Hepatocyte (in vitro differentiated cells): ENCODE measurements at regions not wholly inside any gene's neighbourhood (a gene's known extent, or its start where the extent isn't known, plus 50 kb on each side); places are given as distances from the start of the nearest gene placed in this dataset.

Experiments
- DNase-seq: peaks from one replicate; pipeline ENCODE4 v3.0.0-alpha.2; 2016; ENCODE audit warnings: low spot score
- H2AFZ ChIP-seq: fragments of 200-600 bp; sonication (generic); 2 replicates; pipeline ENCODE4 v1.6.0; 2016; ENCODE audit warnings: antibody characterized with exemption, mild to moderate bottlenecking
- H3K27ac ChIP-seq: fragments of 200-600 bp; sonication (generic); 2 replicates; pipeline ENCODE4 v1.5.1; 2016; ENCODE audit warnings: mild to moderate bottlenecking
- H3K27me3 ChIP-seq: fragments of 200-600 bp; sonication (generic); 2 replicates; pipeline ENCODE4 v1.6.1; 2016
- H3K36me3 ChIP-seq: fragments of 200-600 bp; sonication (generic); replicated peaks from 2 replicates; pipeline ENCODE4 v1.5.1; 2016; ENCODE audit warnings: low read depth; ENCODE audit not compliant: insufficient read depth
- H3K4me1 ChIP-seq: fragments of 200-600 bp; sonication (generic); 2 replicates; pipeline ENCODE4 v1.5.1; 2016; ENCODE audit warnings: mild to moderate bottlenecking, moderate library complexity; ENCODE audit not compliant: insufficient read depth
- H3K4me2 ChIP-seq: fragments of 200-600 bp; sonication (generic); 2 replicates; pipeline ENCODE4 v1.6.0; 2016
- H3K4me3 ChIP-seq: fragments of 200-600 bp; sonication (generic); 2 replicates; pipeline ENCODE4 v1.5.1; 2016; ENCODE audit warnings: mild to moderate bottlenecking
- H3K79me2 ChIP-seq: fragments of 200-600 bp; sonication (generic); 2 replicates; pipeline ENCODE4 v1.6.0; 2017; ENCODE audit warnings: mild to moderate bottlenecking
- H3K9me2 ChIP-seq: fragments of 200-600 bp; sonication (generic); replicated peaks from 2 replicates; pipeline ENCODE4 v1.6.0; 2017; ENCODE audit warnings: mild to moderate bottlenecking; ENCODE audit not compliant: insufficient read depth
- H3K9me3 ChIP-seq: fragments of 200-600 bp; sonication (generic); 2 replicates; pipeline ENCODE4 v1.5.1; 2016; ENCODE audit warnings: low read depth, mild to moderate bottlenecking
- H4K20me1 ChIP-seq: fragments of 200-600 bp; sonication (generic); 2 replicates; pipeline ENCODE4 v1.6.0; 2016; ENCODE audit warnings: mild to moderate bottlenecking; ENCODE audit not compliant: insufficient read depth, poor library complexity, severe bottlenecking
- EZH2 ChIP-seq: fragments of 200-600 bp; sonication (generic); IDR thresholded peaks from 2 replicates; pipeline ENCODE4 v1.6.1; 2016; ENCODE audit warnings: antibody characterized with exemption, mild to moderate bottlenecking, borderline replicate concordance
- EZH2phosphoT487 ChIP-seq: fragments of 200-600 bp; sonication (generic); IDR thresholded peaks from one replicate; pipeline ENCODE4 v1.6.1; 2018; ENCODE audit warnings: antibody characterized with exemption, mild to moderate bottlenecking, low read depth, moderate library complexity; ENCODE audit not compliant: unreplicated experiment, severe bottlenecking
- WGBS: methylation state at CpG from one replicate; pipeline ENCODE4 v1.1.6; 2016; ENCODE audit warnings: low lambda C conversion rate; ENCODE audit errors: missing lambda C conversion rate; 5-methylcytosine and 5-hydroxymethylcytosine counted together
- TF ChIP-seq, protein P1 (sequence below): fragments of 200-600 bp; sonication (generic); IDR thresholded peaks from 2 replicates; pipeline ENCODE4 v1.5.1; 2016; ENCODE audit warnings: antibody characterized with exemption, mild to moderate bottlenecking; ENCODE audit not compliant: poor library complexity

DNA sequence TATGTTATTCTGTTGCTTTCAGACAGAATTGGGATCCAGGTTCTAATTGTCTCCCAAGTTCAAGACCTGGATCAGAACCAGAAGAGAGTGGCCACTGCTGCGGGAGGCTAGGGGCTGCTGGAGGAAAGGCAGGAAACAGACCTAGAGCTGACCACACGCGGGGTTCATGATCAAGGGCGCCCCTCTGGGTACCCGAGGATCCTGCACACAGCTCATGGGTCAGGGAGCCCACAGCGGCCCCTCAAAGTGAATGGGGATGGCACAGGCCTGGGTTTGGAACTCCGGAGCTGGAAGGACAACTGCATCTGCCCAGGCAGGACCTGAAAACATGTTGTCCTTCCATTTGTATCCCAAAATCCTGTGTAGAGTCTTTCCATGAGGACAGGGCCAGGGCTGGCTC, 107.0 kb downstream of the RMI2 start:
- TF ChIP-seq EZH2phosphoT487 (no peak), EZH2 (no peak)
- TF ChIP-seq, protein P1, sequence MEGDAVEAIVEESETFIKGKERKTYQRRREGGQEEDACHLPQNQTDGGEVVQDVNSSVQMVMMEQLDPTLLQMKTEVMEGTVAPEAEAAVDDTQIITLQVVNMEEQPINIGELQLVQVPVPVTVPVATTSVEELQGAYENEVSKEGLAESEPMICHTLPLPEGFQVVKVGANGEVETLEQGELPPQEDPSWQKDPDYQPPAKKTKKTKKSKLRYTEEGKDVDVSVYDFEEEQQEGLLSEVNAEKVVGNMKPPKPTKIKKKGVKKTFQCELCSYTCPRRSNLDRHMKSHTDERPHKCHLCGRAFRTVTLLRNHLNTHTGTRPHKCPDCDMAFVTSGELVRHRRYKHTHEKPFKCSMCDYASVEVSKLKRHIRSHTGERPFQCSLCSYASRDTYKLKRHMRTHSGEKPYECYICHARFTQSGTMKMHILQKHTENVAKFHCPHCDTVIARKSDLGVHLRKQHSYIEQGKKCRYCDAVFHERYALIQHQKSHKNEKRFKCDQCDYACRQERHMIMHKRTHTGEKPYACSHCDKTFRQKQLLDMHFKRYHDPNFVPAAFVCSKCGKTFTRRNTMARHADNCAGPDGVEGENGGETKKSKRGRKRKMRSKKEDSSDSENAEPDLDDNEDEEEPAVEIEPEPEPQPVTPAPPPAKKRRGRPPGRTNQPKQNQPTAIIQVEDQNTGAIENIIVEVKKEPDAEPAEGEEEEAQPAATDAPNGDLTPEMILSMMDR, result no peak
- no peaks in the 10 kb centered on the region for H3K36me3 ChIP-seq
- H3K27ac ChIP-seq, result peak overlapping the region; percentile 72
- no peaks in the 10 kb centered on the region for H4K20me1 ChIP-seq
- peaks cover 9% of the 10 kb centered on the region for H3K4me1 ChIP-seq
- no peak for DNase-seq
- no peaks in the 10 kb centered on the region for H3K9me2 ChIP-seq
- 87% methylated on average over 7 of the region's 7 CpGs for WGBS
- H3K27me3 ChIP-seq, result no peaks in the 10 kb centered on the region
- H2AFZ ChIP-seq, result no peak overlapping the region
- H3K4me3 ChIP-seq, result no peak overlapping the region
- H3K4me2 ChIP-seq, result no peak overlapping the region
- H3K9me3 ChIP-seq, result no peaks in the 10 kb centered on the region
- no peaks in the 10 kb centered on the region for H3K79me2 ChIP-seq

GRCh38 chr16:11452746-11453389, 107.6 kb downstream of the RMI2 start:
- Histone ChIP-seq H3K4me3 (no peak overlapping the region), H3K4me1 (peaks cover 9% of the 10 kb centered on the region), H3K36me3 (no peaks in the 10 kb centered on the region), H3K79me2 (no peaks in the 10 kb centered on the region), H3K27me3 (no peaks in the 10 kb centered on the region), H4K20me1 (no peaks in the 10 kb centered on the region), H3K9me3 (no peaks in the 10 kb centered on the region), H3K9me2 (no peaks in the 10 kb centered on the region), H2AFZ (no peak overlapping the region), H3K4me2 (no peak overlapping the region), H3K27ac (peak overlapping the region; percentile 72)
- TF ChIP-seq EZH2, result no peak
- 56% methylated on average over 5 of the region's 5 CpGs for WGBS
- DNase-seq, result no peak

GRCh38 chr16:11456741-11457140, 111.5 kb downstream of the RMI2 start:
- H3K9me2 ChIP-seq, result no peaks in the 10 kb centered on the region
- no peak overlapping the region for H2AFZ ChIP-seq
- no peak overlapping the region for H3K4me2 ChIP-seq
- H3K27me3 ChIP-seq, result no peaks in the 10 kb centered on the region
- 88% methylated on average over 10 of the region's 10 CpGs for WGBS
- peaks cover 9% of the 10 kb centered on the region for H3K4me1 ChIP-seq
- no peaks in the 10 kb centered on the region for H3K36me3 ChIP-seq
- no peaks in the 10 kb centered on the region for H3K79me2 ChIP-seq
- H3K27ac ChIP-seq, result no peak overlapping the region
- TF ChIP-seq EZH2phosphoT487 (no peak), EZH2 (no peak)
- TF ChIP-seq, protein P1, result no peak
- no peaks in the 10 kb centered on the region for H4K20me1 ChIP-seq
- no peak for DNase-seq
- no peak overlapping the region for H3K4me3 ChIP-seq
- H3K9me3 ChIP-seq, result no peaks in the 10 kb centered on the region

- no peak overlapping the region for H3K4me3 ChIP-seq
- no peak overlapping the region for H3K27ac ChIP-seq
- no peaks in the 10 kb centered on the region for H3K27me3 ChIP-seq
- no peak overlapping the region for H2AFZ ChIP-seq
- TF ChIP-seq, protein P1, result no peak
- TF ChIP-seq EZH2phosphoT487 (no peak), EZH2 (no peak)
- H3K36me3 ChIP-seq, result no peaks in the 10 kb centered on the region
- no peaks in the 10 kb centered on the region for H3K4me1 ChIP-seq
- no peak overlapping the region for H3K4me2 ChIP-seq
- DNase-seq, result no peak
- H3K9me2 ChIP-seq, result no peaks in the 10 kb centered on the region
- H3K9me3 ChIP-seq, result no peaks in the 10 kb centered on the region
- 81% methylated on average over 8 of the region's 8 CpGs for WGBS
- no peaks in the 10 kb centered on the region for H3K79me2 ChIP-seq
- H4K20me1 ChIP-seq, result no peaks in the 10 kb centered on the region
Observed at GRCh38 chr16:11459722-11460121, 114.5 kb downstream of the RMI2 start.
